Liver (tissue), 3 donors: ENCODE measurements at regions not wholly inside any gene's neighbourhood (a gene's known extent, or its start where the extent isn't known, plus 50 kb on each side); places are given as distances from the start of the nearest gene placed in this dataset.
A peak's percentile ranks its signal among the peaks of the same experiment; 100 is the strongest.

Source experiments
- CTCF ChIP-seq: fragments of 150-350 bp; IDR thresholded peaks from 2 replicates; pipeline ENCODE4 v1.5.1; 2017; ENCODE audit warnings: improper control_type of control experiment, low read depth, low read length; ENCODE audit not compliant: missing input control
- JUND ChIP-seq, 2 donors: IDR thresholded peaks; 2 replicates each; pipeline ENCODE4 v1.6.1; 2016; ENCODE audit warnings: antibody characterized with exemption in 2 of 2
- MAX ChIP-seq: IDR thresholded peaks from 2 replicates; pipeline ENCODE4 v1.6.1; 2016; ENCODE audit warnings: antibody characterized with exemption
- RXRA ChIP-seq, 2 donors: IDR thresholded peaks; 2 replicates each; pipeline ENCODE4 v1.6.1; 2017 to 2018; ENCODE audit warnings: antibody characterized with exemption in 2 of 2, mild to moderate bottlenecking in 1 of 2
- SP1 ChIP-seq: IDR thresholded peaks from 2 replicates; pipeline ENCODE4 v1.6.1; 2018; ENCODE audit warnings: antibody characterized with exemption, mild to moderate bottlenecking
- YY1 ChIP-seq: IDR thresholded peaks from 2 replicates; pipeline ENCODE4 v1.6.1; 2016; ENCODE audit warnings: antibody characterized with exemption, mild to moderate bottlenecking
- ZBTB33 ChIP-seq: IDR thresholded peaks from 2 replicates; pipeline ENCODE4 v1.6.1; 2016; ENCODE audit warnings: antibody characterized with exemption
- donor health status: healthy.
- donor health status: healthy.

GRCh38 chr15:35697549-35698299 lies 151.8 kb upstream of the DPH6 start:
- peak; percentile 10 for TF ChIP-seq CTCF
- no peak for TF ChIP-seq YY1
- TF ChIP-seq RXRA (IDR thresholded peaks at IDR 0.05), result peak in 1 of 2 donors; percentile 40
- TF ChIP-seq JUND (IDR thresholded peaks at IDR 0.05), result no peak
- TF ChIP-seq SP1, result peak; percentile 14
- TF ChIP-seq MAX, result no peak
- TF ChIP-seq ZBTB33, result no peak
